Stimulated activated naive CD4-positive, alpha-beta T cell (primary cell): ENCODE measurements at regions not wholly inside any gene's neighbourhood (a gene's known extent, or its start where the extent isn't known, plus 50 kb on each side); places are given as distances from the start of the nearest gene placed in this dataset.
"Not testable (repeated sequence)": the region's sequence is repeated elsewhere in the genome, so short reads cannot be mapped to it uniquely, and the experiment has no call there.

Experiments used
- DNase-seq, 6 experiments: peaks; one replicate each; lab custom pipeline; 2025; lab: John Stamatoyannopoulos, UW

GRCh38 chr1:82062206-82062605 is 261.5 kb downstream of the ADGRL2 start:
- no peak for DNase-seq

- no peak for DNase-seq
Observed at GRCh38 chr1:82059959-82060358, 259.2 kb downstream of the ADGRL2 start.

GRCh38 chr1:82057011-82057410 is 256.3 kb downstream of the ADGRL2 start:
- no peak for DNase-seq

GRCh38 chr1:82055375-82055774 is 254.6 kb downstream of the ADGRL2 start:
- not testable (repeated sequence) for DNase-seq

- DNase-seq, result no peak
Observed at GRCh38 chr1:82052563-82052962, 251.8 kb downstream of the ADGRL2 start.

- no peak for DNase-seq
Observed at GRCh38 chr1:82048596-82048995, 247.9 kb downstream of the ADGRL2 start.

- no peak for DNase-seq
Observed at GRCh38 chr1:82045221-82045620, 244.5 kb downstream of the ADGRL2 start.

GRCh38 chr1:82044536-82044935 is 243.8 kb downstream of the ADGRL2 start:
- DNase-seq, result no peak

- no peak for DNase-seq
Observed at GRCh38 chr1:82044111-82044510, 243.4 kb downstream of the ADGRL2 start.

- no peak for DNase-seq
Observed at GRCh38 chr1:82042306-82043060, 241.7 kb downstream of the ADGRL2 start.
